ENCODE measurements at regions not wholly inside any gene's neighbourhood (a gene's known extent, or its start where the extent isn't known, plus 50 kb on each side); places are given as distances from the start of the nearest gene placed in this dataset.

GRCh38 chr7:46197785-46198540 lies 276.9 kb upstream of the IGFBP3 start:
- no peak overlapping the region for H3K27ac Mint-ChIP-seq
- H3K4me3 Mint-ChIP-seq: no peak overlapping the region
- no peaks in the 10 kb centered on the region for H3K4me1 Mint-ChIP-seq (ENCODE audit: unreplicated experiment)
- no peaks in the 10 kb centered on the region for H3K27me3 Mint-ChIP-seq
- no peaks in the 10 kb centered on the region for H3K36me3 Mint-ChIP-seq
- DNase-seq (ENCODE audit: extremely low spot score, unreplicated experiment): no peak
- no peaks in the 10 kb centered on the region for H3K9me3 Mint-ChIP-seq
- TF ChIP-seq CTCF (conservative IDR thresholded peaks at IDR 0.05): no peak

- Mint-ChIP-seq H3K36me3 (no peaks in the 10 kb centered on the region), H3K4me1 (ENCODE audit: unreplicated experiment) (no peaks in the 10 kb centered on the region), H3K27me3 (no peaks in the 10 kb centered on the region), H3K27ac (no peak overlapping the region), H3K9me3 (no peaks in the 10 kb centered on the region), H3K4me3 (no peak overlapping the region)
- no peak for DNase-seq (ENCODE audit: extremely low spot score, unreplicated experiment)
- TF ChIP-seq CTCF (conservative IDR thresholded peaks at IDR 0.05): no peak
Measured at GRCh38 chr7:46195934-46196333, 274.9 kb upstream of the IGFBP3 start.

GRCh38 chr7:46192271-46192670 lies 271.2 kb upstream of the IGFBP3 start:
- TF ChIP-seq CTCF (conservative IDR thresholded peaks at IDR 0.05): no peak
- DNase-seq (ENCODE audit: extremely low spot score, unreplicated experiment): no peak
- H3K9me3 Mint-ChIP-seq: no peaks in the 10 kb centered on the region
- no peak overlapping the region for H3K27ac Mint-ChIP-seq
- no peaks in the 10 kb centered on the region for H3K4me1 Mint-ChIP-seq (ENCODE audit: unreplicated experiment)
- H3K36me3 Mint-ChIP-seq: no peaks in the 10 kb centered on the region
- H3K4me3 Mint-ChIP-seq: no peak overlapping the region
- H3K27me3 Mint-ChIP-seq: no peaks in the 10 kb centered on the region

GRCh38 chr7:46191776-46192175 lies 270.7 kb upstream of the IGFBP3 start:
- H3K4me3 Mint-ChIP-seq: no peak overlapping the region
- TF ChIP-seq CTCF (conservative IDR thresholded peaks at IDR 0.05): no peak
- H3K27ac Mint-ChIP-seq: no peak overlapping the region
- DNase-seq (ENCODE audit: extremely low spot score, unreplicated experiment): no peak
- no peaks in the 10 kb centered on the region for H3K9me3 Mint-ChIP-seq
- no peaks in the 10 kb centered on the region for H3K36me3 Mint-ChIP-seq
- no peaks in the 10 kb centered on the region for H3K27me3 Mint-ChIP-seq
- no peaks in the 10 kb centered on the region for H3K4me1 Mint-ChIP-seq (ENCODE audit: unreplicated experiment)

- no peak for TF ChIP-seq CTCF (conservative IDR thresholded peaks at IDR 0.05)
- no peaks in the 10 kb centered on the region for H3K9me3 Mint-ChIP-seq
- no peak overlapping the region for H3K4me3 Mint-ChIP-seq
Measured at GRCh38 chr7:46191296-46191695, 270.2 kb upstream of the IGFBP3 start.

More at GRCh38 chr7:46191296-46191695, 270.2 kb upstream of the IGFBP3 start:
- no peak for DNase-seq (ENCODE audit: extremely low spot score, unreplicated experiment)
- no peaks in the 10 kb centered on the region for H3K4me1 Mint-ChIP-seq (ENCODE audit: unreplicated experiment)
- H3K27ac Mint-ChIP-seq: no peak overlapping the region
- no peaks in the 10 kb centered on the region for H3K27me3 Mint-ChIP-seq
- no peaks in the 10 kb centered on the region for H3K36me3 Mint-ChIP-seq
